ENCODE measurements at regions not wholly inside any gene's neighbourhood (a gene's known extent, or its start where the extent isn't known, plus 50 kb on each side); places are given as distances from the start of the nearest gene placed in this dataset.

DNA sequence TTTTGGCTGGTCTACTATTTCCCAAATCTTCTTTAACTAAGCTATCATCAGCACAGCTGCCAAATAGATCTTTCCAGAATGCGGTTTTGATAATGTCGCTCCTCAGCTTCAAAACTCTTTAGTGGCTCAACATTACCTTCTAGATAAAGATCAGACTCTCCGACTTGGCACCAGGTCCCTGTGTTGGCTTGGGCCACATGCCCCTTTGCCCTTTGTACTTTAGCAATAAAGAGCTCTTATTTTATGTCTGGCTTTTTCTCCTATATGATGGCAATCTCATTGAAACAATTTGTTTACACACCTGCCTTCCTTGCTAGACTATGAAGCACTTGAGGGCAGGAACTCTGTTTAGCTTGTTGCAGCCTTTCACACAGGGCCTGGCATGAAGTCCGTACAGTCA, 128.9 kb upstream of the GATA6 start:
- TF ChIP-seq, protein P1, sequence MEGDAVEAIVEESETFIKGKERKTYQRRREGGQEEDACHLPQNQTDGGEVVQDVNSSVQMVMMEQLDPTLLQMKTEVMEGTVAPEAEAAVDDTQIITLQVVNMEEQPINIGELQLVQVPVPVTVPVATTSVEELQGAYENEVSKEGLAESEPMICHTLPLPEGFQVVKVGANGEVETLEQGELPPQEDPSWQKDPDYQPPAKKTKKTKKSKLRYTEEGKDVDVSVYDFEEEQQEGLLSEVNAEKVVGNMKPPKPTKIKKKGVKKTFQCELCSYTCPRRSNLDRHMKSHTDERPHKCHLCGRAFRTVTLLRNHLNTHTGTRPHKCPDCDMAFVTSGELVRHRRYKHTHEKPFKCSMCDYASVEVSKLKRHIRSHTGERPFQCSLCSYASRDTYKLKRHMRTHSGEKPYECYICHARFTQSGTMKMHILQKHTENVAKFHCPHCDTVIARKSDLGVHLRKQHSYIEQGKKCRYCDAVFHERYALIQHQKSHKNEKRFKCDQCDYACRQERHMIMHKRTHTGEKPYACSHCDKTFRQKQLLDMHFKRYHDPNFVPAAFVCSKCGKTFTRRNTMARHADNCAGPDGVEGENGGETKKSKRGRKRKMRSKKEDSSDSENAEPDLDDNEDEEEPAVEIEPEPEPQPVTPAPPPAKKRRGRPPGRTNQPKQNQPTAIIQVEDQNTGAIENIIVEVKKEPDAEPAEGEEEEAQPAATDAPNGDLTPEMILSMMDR (IDR thresholded peaks at IDR 0.05), result no peak
- no peak for TF ChIP-seq POLR2A (IDR thresholded peaks at IDR 0.05)

All from thyroid gland (tissue), 4 donors.